Testis (tissue), 2 donors: ENCODE measurements at regions not wholly inside any gene's neighbourhood (a gene's known extent, or its start where the extent isn't known, plus 50 kb on each side); places are given as distances from the start of the nearest gene placed in this dataset.

Source experiments
- POLR2A ChIP-seq: fragments of 450-650 bp; IDR thresholded peaks from one replicate; pipeline ENCODE4 v1.6.1; 2017; ENCODE audit warnings: antibody characterized with exemption, mild to moderate bottlenecking, moderate library complexity
- TF ChIP-seq, protein P1 (sequence below), 3 experiments: fragments of 450-650 bp in 2 of 3; fragments of 200-600 bp in 1 of 3; sonication (generic) in 1 of 3; IDR thresholded peaks; one replicate each; pipeline ENCODE4 v1.5.1; 2016 to 2019; ENCODE audit warnings: antibody characterized with exemption in 3 of 3, mild to moderate bottlenecking in 2 of 3, moderate library complexity in 1 of 3

DNA sequence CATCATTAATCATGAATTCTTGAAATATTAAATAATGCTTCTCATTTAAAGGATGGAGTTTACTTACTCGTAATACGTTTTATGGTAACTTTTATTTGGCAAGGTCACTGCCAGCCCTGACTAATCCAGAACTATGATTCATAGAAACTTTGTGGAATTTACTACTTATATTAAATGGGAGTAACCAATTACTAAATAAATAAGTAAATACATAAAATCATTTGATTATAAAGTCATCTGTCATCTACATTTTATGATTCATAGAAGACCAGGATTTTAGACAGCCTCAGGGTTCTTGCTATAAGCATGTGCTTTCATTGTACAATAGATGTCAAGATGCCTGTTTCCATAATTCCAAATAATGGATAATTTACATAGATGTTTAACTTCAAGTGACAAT lies 611.1 kb downstream of the TBC1D4 start:
- TF ChIP-seq, protein P1, sequence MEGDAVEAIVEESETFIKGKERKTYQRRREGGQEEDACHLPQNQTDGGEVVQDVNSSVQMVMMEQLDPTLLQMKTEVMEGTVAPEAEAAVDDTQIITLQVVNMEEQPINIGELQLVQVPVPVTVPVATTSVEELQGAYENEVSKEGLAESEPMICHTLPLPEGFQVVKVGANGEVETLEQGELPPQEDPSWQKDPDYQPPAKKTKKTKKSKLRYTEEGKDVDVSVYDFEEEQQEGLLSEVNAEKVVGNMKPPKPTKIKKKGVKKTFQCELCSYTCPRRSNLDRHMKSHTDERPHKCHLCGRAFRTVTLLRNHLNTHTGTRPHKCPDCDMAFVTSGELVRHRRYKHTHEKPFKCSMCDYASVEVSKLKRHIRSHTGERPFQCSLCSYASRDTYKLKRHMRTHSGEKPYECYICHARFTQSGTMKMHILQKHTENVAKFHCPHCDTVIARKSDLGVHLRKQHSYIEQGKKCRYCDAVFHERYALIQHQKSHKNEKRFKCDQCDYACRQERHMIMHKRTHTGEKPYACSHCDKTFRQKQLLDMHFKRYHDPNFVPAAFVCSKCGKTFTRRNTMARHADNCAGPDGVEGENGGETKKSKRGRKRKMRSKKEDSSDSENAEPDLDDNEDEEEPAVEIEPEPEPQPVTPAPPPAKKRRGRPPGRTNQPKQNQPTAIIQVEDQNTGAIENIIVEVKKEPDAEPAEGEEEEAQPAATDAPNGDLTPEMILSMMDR (IDR thresholded peaks at IDR 0.05): no peak
- TF ChIP-seq POLR2A: no peak
